ENCODE measurements at regions not wholly inside any gene's neighbourhood (a gene's known extent, or its start where the extent isn't known, plus 50 kb on each side); places are given as distances from the start of the nearest gene placed in this dataset.

DNA sequence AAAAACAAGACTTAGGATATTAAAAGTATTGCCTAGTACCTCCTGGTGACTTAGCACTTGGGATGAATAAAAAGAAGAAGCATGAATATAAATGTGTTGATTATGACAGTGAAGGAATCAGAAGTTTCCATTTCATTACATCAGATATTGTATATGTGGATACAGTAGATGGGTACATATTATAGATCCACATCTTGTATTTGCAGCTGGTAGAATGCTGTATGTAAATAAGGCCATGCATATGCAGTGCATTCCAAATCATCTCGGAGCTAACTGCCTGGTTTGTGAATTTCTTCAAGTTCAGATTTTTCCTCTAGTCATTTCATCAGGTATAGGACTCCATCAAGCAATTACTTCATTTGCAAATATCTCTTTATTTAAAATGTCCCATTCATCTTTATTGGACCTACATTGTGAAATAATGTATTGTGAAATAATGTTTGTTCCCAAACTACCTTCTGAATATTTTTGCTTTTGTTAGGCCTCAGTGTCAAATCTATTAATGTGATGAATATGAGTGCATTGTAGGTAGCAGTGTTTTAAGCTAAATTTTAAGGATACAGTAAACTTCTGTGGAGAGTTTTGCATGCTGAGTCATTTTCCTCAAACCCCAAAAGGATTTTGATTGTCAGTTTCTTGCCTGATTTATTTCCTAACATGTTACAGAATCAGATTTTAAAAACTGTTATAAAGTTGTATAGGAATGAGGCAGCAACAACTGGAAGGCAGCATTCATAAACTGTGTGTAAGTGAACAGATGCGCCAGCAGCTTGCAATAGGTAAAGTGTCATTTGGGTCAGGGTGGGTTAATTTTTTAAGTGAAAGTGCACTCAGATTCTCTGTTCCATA is 370.8 kb upstream of the RIOK2 start:
- DNase-seq (ENCODE audit: low read depth in 1 of 2, low spot score in 1 of 2), result no peak
- Histone ChIP-seq H3K27ac (replicated peaks) (no peak overlapping the region), H3K4me3 (replicated peaks; ENCODE audit: insufficient read depth, low read length) (no peak overlapping the region), H3K27me3 (ENCODE audit: insufficient read depth, poor library complexity, severe bottlenecking) (no peaks in the 10 kb centered on the region)
- no peak for TF ChIP-seq POLR2AphosphoS5 (IDR thresholded peaks at IDR 0.05; ENCODE audit: low read depth)
- no peak for TF ChIP-seq SPI1 (IDR thresholded peaks at IDR 0.05; ENCODE audit: borderline replicate concordance, low read depth)
- TF ChIP-seq, protein P1, sequence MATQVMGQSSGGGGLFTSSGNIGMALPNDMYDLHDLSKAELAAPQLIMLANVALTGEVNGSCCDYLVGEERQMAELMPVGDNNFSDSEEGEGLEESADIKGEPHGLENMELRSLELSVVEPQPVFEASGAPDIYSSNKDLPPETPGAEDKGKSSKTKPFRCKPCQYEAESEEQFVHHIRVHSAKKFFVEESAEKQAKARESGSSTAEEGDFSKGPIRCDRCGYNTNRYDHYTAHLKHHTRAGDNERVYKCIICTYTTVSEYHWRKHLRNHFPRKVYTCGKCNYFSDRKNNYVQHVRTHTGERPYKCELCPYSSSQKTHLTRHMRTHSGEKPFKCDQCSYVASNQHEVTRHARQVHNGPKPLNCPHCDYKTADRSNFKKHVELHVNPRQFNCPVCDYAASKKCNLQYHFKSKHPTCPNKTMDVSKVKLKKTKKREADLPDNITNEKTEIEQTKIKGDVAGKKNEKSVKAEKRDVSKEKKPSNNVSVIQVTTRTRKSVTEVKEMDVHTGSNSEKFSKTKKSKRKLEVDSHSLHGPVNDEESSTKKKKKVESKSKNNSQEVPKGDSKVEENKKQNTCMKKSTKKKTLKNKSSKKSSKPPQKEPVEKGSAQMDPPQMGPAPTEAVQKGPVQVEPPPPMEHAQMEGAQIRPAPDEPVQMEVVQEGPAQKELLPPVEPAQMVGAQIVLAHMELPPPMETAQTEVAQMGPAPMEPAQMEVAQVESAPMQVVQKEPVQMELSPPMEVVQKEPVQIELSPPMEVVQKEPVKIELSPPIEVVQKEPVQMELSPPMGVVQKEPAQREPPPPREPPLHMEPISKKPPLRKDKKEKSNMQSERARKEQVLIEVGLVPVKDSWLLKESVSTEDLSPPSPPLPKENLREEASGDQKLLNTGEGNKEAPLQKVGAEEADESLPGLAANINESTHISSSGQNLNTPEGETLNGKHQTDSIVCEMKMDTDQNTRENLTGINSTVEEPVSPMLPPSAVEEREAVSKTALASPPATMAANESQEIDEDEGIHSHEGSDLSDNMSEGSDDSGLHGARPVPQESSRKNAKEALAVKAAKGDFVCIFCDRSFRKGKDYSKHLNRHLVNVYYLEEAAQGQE (IDR thresholded peaks at IDR 0.05; ENCODE audit: insufficient replicate concordance, low read depth), result no peak
- TF ChIP-seq, protein P2, sequence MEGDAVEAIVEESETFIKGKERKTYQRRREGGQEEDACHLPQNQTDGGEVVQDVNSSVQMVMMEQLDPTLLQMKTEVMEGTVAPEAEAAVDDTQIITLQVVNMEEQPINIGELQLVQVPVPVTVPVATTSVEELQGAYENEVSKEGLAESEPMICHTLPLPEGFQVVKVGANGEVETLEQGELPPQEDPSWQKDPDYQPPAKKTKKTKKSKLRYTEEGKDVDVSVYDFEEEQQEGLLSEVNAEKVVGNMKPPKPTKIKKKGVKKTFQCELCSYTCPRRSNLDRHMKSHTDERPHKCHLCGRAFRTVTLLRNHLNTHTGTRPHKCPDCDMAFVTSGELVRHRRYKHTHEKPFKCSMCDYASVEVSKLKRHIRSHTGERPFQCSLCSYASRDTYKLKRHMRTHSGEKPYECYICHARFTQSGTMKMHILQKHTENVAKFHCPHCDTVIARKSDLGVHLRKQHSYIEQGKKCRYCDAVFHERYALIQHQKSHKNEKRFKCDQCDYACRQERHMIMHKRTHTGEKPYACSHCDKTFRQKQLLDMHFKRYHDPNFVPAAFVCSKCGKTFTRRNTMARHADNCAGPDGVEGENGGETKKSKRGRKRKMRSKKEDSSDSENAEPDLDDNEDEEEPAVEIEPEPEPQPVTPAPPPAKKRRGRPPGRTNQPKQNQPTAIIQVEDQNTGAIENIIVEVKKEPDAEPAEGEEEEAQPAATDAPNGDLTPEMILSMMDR (IDR thresholded peaks at IDR 0.05; ENCODE audit: insufficient read depth, low read length), result no peak
- no peak for TF ChIP-seq GABPA (IDR thresholded peaks at IDR 0.05; ENCODE audit: low read depth)

DNA sequence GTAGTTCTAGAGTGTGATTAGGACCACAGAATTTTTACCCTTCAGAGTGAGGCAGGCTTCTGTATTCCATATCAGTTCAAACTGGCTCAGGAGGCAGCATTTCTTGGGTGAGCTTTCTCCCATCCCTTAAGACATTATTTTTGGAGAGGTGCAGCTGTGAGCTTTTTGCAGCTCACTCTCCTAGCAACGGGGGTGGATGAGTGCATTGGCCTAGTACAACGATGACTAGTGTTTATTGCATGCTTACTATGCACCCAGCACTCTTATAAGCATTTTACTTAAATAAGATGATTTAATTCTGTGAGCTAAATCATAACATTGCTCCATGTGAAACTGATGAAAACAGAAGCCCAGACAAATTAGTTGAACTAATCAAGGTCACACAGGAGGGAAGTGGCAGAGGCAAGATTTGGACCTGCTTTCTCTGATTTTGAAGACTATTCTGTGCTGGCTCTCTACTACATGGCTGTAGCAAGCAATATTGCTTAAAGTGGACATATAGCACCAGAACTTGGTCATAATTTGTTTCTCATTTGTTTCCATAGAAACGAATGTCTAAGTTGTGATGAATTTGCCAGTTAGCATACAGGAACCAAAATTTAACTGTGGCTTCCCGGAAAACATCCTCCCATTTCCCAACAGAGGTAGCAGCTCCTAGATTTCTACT is 372.1 kb upstream of the RIOK2 start:
- DNase-seq (ENCODE audit: low read depth in 1 of 2, low spot score in 1 of 2), result no peak
- H3K4me3 ChIP-seq (replicated peaks; ENCODE audit: insufficient read depth, low read length), result no peak overlapping the region
- H3K27me3 ChIP-seq (ENCODE audit: insufficient read depth, poor library complexity, severe bottlenecking), result no peaks in the 10 kb centered on the region
- no peak for TF ChIP-seq POLR2AphosphoS5 (IDR thresholded peaks at IDR 0.05; ENCODE audit: low read depth)
- no peak for TF ChIP-seq GABPA (IDR thresholded peaks at IDR 0.05; ENCODE audit: low read depth)
- no peak overlapping the region for H3K27ac ChIP-seq (replicated peaks)

DNA sequence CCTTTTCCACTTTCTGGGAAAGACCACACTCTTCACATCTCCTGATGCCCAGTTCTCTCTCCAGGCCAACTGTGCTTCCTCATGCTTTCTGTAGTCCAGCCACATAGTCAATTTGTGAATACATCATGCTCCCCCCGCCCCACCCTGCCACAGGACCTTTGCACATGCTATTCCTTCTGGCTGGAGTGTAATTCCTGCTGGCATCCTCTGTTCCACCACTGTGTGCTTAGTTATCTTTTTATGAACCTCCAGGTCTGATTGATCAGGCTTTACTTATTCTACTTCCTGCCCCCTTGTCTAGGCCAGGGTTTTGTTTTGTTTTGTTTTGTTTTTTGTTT is 372.6 kb upstream of the RIOK2 start:
- H3K27ac ChIP-seq (replicated peaks), result no peak overlapping the region
- no peak overlapping the region for H3K4me3 ChIP-seq (replicated peaks; ENCODE audit: insufficient read depth, low read length)
- TF ChIP-seq, protein P2 (IDR thresholded peaks at IDR 0.05; ENCODE audit: insufficient read depth, low read length), result no peak
- no peak for TF ChIP-seq SPI1 (IDR thresholded peaks at IDR 0.05; ENCODE audit: borderline replicate concordance, low read depth)
- TF ChIP-seq, protein P1 (IDR thresholded peaks at IDR 0.05; ENCODE audit: insufficient replicate concordance, low read depth), result no peak
- no peak for DNase-seq (ENCODE audit: low read depth in 1 of 2, low spot score in 1 of 2)
- H3K27me3 ChIP-seq (ENCODE audit: insufficient read depth, poor library complexity, severe bottlenecking), result no peaks in the 10 kb centered on the region

DNA sequence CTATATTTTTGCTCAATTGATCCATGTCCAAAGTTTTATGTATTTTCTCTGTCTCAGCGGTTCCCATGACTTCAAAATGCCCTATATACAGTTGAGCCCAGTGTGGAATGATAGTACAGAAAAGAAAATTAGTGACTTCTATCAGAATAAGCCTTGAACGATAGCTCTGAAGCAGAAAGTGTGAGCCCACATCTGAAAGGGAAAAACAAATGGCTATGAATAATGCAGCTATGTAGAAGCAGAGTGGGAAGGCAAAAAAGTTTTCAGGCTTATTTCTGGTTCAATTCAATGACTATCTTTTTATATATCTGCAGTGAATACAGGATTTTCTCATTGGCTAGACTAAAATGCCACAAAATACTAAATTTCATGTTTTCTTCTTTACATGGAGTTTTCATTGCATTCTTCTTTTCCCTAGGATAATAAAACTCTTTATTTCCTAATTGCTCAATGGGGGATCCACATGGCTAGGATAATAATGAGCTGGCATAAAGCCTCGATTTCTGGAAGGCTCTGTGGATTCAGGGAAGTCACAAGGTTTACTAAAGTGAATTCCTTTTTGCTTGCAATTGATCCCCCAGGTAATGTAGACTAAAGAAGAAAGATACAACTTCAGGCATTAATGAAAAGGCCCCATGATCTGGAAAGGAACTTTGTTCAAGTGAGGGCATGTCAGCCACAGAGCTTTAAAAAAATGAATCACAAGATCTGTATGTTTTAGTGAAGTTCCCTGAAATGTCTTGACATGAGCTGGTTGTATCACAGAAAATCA is 377.0 kb upstream of the RIOK2 start:
- Histone ChIP-seq H3K27me3 (ENCODE audit: insufficient read depth, poor library complexity, severe bottlenecking) (no peaks in the 10 kb centered on the region), H3K27ac (replicated peaks) (no peak overlapping the region), H3K4me3 (replicated peaks; ENCODE audit: insufficient read depth, low read length) (no peak overlapping the region)
- TF ChIP-seq, protein P2 (IDR thresholded peaks at IDR 0.05; ENCODE audit: insufficient read depth, low read length), result no peak
- TF ChIP-seq GABPA (IDR thresholded peaks at IDR 0.05; ENCODE audit: low read depth), result no peak
- TF ChIP-seq, protein P1 (IDR thresholded peaks at IDR 0.05; ENCODE audit: insufficient replicate concordance, low read depth), result no peak
- no peak for TF ChIP-seq SPI1 (IDR thresholded peaks at IDR 0.05; ENCODE audit: borderline replicate concordance, low read depth)
- no peak for TF ChIP-seq POLR2AphosphoS5 (IDR thresholded peaks at IDR 0.05; ENCODE audit: low read depth)
- DNase-seq (ENCODE audit: low read depth in 1 of 2, low spot score in 1 of 2), result no peak
